HG03460 (cell line): ENCODE measurements at regions not wholly inside any gene's neighbourhood (a gene's known extent, or its start where the extent isn't known, plus 50 kb on each side); places are given as distances from the start of the nearest gene placed in this dataset.
"Not testable (repeated sequence)": the region's sequence is repeated elsewhere in the genome, so short reads cannot be mapped to it uniquely, and the experiment has no call there.

Source experiments
- ATAC-seq: cut with Tn5 transposase; IDR thresholded peaks from one replicate; pipeline ENCODE4 v1.9.1; 2021; ENCODE audit not compliant: unreplicated experiment

DNA sequence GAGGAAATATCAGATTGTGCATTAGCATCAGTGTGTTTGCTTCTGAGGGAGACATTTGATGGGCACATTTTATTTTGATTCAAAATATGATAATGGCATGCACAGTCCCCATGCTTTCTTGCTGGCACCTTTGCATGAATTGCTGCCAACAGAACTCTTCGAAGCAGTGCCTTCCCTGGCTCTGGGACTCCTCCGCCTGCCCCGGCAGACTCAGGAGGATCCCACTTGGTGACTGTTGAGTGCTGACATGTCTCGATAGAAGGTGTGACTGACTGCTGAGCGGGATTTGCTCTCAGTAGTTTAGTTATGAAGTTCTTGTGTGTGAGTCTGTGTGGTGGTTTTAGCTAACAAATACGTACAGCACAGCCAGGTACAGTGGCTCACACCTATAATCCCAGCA, 239.7 kb downstream of the FGF9 start:
- ATAC-seq = no peak

DNA sequence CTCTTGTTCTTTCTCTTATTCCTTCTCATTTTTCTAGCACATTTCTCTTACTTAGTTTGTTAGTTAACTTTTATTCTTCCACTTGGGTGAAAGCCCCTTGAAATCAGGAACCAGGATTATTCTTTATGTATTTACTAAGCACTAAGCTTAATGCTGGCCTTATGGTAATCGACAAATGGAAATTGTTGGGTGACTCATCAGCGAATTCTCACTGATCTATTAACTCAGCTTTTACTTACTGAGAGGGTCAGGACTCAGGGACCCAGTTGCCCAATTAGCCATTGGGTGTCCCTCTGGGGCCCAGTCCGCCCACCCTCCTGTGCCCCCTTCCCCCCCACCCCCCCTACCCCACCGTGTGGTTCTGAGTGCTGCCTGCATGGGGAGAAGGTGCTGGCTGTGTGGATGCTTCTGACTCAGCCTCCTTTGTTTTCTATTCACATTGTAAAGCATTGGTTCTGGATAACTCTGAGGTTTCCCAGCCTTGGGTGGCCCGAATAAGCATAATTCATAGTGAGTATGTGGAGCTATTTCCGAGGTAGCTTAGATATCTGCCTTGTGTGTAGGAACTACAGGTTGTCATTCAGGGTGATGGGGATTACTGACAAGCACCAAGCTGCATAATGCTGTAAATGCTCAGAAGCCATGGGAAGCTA, 240.9 kb downstream of the FGF9 start:
- ATAC-seq = no peak

DNA sequence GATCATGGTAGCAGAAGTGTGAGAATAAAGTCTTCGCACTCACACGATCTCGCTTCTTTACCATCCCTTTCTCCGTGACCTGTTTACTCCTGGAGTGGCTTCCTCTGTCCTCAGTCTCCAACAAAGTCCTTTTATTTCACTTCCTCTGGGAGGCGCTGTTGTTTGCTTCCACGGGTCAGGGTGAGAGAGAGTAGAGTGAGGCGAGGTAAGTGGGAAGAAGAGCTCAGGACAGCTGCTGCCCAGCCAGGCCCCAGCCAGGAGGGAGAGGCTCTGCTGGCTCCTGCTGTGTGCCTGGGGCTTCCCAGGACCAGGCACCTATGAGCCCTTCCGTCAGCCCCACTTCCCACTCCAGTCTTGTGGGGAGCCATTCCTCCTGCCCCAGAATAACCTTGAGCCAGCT, 242.1 kb downstream of the FGF9 start:
- no peak for ATAC-seq

DNA sequence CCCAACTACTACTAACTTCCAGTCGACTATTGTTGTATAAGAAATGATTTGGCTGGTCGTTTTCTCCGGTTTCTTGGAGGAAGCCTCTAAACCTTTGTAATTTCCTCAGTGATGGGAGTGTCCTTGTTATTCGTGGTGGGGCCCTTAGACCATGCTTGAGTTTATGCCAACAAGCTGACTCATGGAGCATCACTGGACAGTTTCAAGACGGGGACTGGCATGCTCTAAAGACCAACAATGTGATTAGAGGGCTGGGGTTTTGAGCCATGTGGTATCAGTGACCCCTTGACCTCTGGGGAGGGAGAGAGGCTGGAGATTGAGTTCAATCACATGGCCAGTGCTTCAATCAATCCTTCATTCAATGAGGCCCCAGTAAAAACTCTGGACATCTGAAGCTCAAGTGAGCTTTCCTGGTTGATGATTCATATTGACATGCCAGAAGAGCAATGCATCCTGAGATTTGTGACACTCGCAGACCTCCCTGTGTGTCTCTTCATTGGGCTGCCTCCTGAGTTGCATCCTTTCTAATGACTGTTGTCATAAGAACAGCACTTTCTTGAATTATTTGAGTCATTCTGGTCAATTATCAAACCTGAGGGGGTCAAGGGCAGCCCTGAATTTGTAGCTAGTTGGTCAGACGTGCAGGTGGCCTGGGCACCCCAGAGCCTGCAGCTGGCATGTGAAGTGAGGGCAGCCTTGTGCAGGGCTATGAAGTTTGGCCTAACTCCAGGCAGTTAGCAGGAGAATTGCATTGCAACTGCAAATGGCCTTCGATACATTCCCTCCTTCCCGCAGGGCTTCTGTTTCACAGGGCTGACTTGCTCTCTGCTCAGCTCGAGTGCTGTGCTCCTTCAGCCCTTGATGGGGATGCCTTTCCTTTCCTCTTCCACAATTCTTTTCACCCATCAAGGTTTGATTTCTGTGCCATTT, 246.5 kb downstream of the FGF9 start:
- no peak for ATAC-seq

DNA sequence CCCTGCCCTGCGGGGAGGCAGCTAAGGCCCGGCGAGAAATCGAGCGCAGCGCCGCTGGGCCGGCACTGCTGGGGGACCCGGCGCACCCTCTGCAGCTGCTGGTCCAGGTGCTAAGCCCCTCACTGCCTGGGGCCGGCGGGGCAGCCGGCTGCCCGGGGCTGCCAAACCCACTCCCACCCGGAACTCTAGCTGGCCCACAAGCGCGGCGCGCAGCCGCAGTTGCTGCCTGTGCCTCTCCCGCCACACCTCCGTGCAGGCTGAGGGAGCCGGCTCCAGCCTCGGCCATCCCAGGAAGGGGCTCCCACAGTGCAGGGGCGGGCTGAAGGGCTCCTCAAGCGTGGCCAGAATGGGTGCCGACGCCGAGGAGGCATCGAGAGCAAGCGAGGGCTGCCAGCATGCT, 249.9 kb downstream of the FGF9 start:
- ATAC-seq = not testable (repeated sequence)

DNA sequence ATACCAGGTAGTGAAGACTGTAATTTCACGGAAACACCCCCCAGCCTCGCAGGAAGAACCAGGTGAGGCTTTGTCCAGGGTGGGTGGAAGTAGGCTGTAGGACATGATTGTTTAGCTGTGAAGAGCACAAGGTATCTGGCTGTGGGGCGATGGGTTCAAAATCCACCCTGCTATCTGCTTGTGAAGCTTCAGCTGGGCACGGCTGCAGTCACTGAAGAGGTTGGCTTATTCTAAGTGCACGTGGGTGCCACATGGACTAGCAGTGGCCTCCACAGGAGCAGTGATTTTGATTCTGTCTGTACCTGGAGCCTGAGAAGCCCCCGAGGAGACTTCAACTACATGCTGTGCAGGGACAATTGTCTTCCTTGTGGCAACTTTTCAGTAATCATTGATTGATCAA, 254.1 kb downstream of the FGF9 start:
- ATAC-seq = no peak

DNA sequence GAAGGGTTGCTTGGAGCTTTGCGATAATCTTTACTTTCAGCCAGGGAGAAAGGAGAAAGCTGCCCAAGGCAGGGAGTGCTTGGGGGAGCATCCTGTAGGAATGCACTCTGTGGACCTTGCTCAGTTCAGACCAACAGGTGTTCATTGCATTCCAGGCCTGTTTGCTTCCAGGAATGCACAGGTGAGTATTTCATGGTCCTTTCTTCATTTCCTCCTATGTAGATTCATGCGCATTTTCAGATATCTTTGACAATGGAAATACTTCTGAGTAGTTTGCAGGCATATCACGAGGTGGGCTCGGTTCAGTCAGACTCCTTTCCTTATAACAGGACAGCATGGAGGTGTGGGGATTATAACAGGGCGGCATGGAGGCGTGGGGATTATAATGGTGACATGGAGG, 254.8 kb downstream of the FGF9 start:
- no peak for ATAC-seq

DNA sequence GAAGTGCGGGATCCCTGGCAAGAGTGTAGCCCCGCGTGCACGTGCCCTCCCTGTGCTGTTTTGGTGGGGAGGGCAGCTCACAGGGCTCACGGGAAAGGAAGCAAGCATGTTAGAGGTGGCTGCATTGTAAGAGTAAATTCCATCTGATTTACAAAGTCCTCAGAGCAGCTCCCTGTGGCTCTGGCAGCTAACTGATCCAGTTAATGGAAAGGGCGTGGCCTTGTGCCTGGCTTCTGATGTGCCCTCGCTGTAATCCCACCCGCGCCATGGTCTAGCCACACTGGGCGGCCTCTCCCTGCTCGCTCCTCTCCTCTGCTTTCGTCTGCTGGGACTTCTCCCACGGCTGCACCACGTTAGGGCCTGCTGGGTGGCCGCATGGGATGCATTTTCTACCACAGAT, 258.5 kb downstream of the FGF9 start:
- no peak for ATAC-seq

DNA sequence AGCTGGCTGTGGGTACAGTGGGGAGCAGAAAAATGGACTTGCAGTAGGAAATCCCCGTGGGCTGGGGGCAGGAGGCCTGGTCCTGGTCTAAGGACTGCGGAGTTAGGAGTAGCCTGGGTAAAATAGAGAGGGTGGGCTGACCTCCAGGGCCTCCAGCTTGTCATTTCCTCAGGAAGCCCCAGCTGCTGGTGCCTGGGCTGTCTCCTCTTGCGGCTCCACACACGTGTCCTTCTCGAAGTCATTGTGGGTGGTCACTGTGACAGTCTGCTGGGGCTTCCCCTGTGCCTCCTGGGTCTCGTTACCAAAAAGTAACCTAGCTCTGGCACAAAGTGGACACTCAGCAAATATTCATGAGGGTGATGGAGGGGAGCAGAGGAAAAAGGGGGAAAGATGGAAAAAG, 259.7 kb downstream of the FGF9 start:
- ATAC-seq = no peak

DNA sequence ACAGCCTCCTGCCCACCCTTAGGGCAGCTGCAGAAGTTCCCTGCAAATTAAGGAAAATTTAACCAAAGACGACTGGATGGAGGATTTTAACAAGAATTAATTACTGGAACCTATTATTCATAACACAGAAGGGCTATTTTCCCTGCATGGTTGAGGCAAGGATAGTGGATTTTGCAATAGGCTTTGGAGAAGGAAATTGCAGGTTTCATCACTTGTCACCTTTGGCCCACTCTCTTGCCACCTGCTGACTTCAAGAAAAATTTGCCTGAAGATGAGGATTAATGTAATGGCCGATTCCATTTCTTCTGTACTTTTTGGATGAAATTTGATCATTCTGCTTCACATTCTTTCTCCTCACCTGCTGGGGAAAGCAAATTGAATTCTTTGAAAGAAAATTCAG, 261.7 kb downstream of the FGF9 start:
- ATAC-seq = no peak

DNA sequence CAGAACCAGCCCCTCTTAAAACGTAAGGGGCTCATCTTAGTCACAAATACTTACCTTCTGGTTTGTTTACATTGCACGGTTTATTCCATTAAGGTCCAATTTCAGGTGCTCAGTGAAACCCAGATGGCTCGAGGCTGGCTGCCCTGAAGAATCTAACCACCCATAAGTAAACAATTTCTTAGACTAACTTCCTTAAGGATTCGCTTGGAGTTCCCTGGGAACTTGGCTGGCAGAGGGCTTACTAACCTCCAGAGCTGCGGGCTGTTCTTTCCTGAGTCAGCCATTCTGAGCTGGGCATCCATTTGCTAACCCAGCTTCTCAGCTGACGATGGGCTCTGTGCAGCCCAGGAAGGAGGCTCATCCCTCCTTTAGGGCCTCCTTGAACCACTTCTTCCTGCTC, 262.1 kb downstream of the FGF9 start:
- no peak for ATAC-seq

DNA sequence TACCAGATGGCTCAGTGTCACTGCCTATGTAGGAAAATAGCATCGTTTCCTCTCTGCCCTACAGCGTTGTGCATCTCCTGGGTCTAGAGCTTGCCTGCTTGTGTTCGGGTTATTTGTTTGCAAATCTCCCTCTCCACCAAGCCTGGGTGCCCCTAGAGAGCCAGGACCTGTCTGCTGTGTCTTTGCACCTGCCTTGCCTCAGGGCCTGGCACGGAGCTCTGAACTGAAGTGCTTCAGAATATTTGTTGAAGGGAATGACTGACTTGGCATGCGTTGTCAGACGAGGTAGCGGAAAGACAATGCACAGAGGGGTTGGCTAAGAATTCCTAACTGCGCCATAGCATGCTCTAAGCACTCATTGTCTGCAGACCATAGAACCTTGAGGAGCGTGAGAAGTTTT, 263.4 kb downstream of the FGF9 start:
- no peak for ATAC-seq

DNA sequence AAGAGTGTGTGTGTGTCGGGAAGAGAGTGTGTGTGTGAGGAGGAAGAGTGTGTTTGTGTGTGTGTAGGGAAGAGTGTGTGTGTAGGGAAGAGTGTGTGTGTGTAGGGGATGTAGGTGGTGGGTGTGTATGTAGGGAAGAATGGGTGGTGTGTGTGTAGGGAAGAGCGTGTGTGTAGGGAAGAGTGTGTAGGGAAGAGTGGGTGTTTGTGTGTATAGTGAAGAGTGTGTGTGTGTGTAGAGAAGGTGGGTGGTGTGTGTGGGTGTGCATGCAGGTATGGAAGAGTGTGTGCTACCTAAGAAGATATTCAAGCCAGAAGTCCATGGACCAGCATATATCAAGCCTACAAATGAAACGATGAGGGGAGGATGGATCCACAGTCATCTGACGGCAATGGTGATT, 265.8 kb downstream of the FGF9 start:
- ATAC-seq = no peak

DNA sequence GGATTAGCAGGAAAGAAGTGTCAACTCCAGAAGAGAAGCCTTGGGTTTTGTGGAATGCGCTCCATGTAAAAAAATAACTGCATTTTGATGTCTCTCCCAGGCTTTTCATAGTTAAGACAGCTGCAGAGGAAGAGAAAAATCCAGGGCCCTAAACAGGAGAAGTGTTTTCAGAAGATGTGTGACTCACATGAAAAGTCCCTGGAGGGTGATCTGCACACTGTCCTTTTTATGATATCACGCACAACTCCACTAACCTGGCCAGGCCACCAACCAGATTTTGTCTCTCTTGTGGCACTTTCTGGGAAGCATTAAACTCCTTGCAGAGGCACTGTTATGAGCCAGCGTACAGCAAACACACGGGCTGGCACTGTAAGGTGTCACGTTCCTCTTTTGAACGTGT, 267.3 kb downstream of the FGF9 start:
- no peak for ATAC-seq

DNA sequence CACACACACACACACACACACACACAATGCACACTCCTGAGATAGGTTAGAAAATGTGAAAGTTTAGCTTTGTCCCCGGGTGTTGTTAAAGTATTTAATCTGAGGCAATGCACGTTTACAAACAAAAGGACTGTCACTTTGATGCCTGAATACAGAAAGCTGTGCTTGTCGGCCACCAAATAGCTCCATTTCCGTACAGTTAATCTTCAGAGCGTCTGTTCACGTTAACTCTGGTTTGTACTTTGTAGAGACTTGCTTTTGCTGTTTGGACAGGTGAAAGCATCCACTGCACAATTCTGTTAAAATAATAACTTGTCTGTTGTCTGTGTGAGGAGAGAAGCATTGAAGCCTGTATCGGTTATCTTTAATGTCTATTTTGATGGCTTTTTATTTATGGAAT, 267.8 kb downstream of the FGF9 start:
- no peak for ATAC-seq

DNA sequence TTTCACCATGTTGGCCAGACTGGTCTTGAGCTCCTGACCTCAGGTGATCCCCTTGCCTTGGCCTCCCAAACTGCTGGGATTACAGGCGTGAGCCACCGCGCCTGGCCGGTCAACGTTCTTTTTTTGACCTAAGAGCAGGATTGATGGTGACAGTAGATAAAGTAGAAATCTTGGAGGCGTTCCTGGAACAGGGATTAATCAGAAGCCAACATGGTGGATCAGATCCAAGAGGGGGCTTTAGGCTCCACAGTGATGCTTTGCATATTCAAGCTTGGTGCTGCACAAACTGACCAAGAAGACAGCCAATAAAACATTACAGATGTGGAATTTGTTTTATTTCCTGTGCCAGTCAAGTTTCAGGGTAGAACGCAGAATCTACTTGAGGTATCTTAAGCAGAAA, 271.2 kb downstream of the FGF9 start:
- ATAC-seq = no peak

DNA sequence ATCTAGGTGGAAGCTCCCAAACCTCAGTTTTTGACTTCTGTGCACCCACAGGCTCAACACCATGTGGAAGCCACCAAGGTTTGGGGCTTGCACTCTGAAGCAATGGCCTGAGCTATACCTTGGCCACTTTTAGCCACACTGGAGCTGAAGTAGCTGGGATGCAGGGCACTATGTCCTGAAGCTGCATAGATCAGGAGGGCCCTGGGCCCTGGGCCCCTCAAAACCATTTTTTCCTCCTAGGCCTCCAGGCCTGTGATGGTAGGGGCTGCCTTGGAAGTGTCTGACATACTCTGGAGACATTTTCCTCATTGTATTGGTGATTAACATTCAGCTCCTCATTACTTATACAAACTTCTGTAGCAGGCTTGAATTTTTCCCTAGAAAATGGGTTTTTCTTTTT, 273.7 kb downstream of the FGF9 start:
- ATAC-seq = no peak

DNA sequence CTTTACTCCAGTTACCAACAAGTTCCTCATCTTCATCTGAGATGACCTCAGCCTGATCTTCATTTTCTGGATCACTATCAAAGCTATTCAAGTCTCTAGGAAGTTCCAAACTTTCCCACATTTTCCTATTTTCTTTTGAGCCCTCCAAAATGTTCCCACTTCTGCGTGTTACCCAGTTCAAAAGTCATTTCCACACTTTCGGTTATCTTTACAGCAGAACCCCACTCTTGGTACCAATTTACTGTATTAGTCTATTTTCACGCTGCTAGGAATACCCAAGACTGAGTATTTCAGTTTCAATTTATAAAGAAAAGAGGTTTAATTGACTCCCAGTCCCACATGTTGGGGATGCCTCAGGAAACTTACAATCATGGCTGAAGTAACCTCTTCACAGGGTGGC, 274.3 kb downstream of the FGF9 start:
- no peak for ATAC-seq

DNA sequence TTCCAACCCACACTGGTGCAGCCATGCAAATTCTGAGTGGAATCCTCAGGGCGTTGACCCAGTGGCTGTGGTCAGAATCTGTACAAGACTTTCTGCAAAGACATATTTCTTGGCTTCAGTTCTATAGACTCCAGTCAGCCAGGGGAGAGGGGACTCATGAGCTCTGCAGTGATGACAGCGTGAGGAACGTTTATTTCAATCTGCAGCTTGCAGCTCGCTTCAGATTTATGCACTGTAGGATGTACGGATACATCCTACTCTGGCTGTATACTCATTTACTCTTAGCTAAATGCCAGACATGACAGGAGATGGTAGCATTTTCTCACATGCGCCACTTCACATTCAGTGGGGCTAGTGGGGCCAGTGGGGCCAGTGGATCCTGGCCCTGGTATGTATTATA, 276.1 kb downstream of the FGF9 start:
- no peak for ATAC-seq

DNA sequence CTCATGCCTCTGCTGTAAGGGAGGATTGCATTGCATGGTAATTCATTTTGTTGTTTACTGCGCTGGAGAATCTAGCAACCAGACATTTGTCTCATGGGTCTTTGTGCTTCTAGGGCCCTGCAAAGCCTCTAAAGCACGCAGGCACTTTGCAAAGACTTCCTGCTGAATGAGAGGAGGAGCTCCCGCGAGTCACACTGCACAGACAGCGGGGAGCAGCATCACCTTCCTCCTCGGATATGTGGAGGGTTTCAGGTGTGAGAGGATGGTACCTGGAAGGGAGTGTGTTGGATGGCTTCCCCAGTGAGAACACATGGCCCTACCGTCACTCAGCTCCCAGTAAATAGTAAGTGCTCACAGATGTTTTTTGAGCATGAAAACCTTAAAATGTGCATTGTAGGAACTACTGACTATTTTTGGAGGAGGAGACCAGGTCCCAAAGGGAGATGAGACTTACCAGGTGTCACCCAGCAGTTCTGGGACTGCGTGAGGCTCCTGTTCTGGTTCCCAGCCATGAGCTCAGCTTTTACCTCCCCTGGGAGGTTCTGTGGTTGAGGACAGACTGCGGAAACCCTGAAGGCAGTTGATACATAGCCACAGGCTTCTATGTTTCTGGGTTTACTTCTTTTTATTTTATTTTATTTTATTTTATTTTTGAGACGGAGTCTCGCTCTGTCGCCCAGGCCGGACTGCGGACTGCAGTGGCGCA, 278.0 kb downstream of the FGF9 start:
- peak; percentile 85 for ATAC-seq

DNA sequence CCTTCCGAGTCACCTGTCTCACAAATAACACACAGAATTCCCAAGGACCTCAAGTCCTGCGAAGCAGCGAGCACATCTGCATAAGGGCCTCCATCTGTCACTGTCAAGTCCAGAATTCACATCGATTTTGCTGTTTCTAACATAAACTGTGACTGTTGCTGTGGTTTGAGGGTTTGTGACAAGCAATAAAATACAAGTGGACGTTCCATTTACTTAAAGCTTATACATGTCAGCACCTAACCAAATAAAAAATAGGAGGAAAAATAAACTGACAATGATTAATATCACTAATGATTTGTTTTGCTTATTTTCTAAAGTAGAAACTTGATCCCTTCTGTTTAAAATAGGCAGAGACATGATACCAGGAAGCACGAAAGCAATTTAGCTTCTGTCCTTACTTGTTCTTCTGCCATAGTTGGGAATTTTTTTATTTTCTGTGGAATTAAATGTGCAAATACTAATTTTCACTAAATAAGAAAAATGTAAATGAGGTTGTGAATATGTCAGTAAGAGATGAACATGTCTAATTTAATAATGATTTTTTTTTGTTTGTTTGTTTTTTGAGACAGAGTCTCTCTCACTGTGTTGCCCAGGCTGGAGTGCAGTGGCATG, 279.1 kb downstream of the FGF9 start:
- ATAC-seq = no peak

DNA sequence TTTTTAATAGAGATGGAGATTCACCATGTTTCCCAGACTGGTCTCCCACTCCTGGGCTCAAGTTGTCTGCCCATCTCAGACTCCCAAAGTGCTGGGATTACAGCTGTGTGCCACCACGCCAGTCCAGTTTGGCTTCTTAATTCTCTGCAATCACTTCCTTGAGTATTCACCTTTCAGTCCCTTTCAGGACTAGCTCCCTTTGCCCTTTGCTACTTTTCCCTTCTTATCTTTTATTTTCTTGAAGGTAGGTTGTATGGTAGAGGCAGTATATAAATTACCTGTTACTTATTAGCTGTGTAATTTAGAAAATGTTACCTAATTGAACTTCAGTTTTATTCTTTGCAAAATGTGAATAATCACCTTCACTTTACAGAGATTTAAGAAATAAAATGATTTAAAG, 285.8 kb downstream of the FGF9 start:
- no peak for ATAC-seq
